ENCODE measurements at regions not wholly inside any gene's neighbourhood (a gene's known extent, or its start where the extent isn't known, plus 50 kb on each side); places are given as distances from the start of the nearest gene placed in this dataset.

DNA sequence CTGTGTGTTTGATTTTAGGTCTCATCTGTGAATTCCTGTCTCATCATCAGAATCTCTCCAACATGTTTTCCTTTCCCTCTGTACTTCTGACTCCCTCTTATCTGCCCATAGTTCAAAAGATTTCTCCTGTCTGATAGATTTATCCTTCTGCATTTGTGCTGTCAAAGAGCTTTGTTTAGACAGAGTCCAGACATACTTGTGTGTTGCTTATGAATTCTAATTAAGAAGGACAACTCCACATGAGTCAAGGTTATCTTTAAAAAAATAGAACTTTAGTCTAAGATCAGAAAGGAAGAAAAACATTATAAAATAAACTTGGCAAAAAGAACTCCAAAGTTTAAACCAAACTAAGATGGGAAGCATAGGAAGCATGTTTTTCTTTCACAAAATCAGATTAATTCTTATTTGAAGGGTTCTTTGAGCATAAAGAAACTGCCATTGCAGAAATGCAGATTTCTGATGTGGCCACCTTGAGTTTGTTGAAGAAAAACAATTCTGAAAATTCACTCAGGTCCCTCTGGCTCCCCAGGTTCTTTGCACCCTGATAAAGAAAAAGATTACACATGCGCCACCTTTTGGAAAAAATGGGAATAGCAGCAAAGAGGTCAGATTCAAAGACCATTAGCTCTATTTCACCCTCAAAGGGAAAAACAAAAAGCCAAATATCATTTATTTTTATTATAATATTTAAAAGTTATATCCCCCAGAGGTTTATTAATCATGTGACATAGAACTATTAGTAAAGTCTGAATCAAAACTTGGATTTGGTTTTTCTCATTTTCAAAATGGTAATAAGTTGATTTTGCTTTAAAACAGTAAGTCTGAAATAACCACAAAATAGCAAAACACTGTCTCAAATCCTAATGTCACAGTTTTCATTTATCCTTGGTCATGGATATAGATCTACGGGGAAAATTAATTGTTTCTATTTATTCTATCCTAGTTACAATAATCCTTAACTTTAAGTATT lies 143.7 kb upstream of the DCN start:
- DNase-seq: peak; percentile 100

DNA sequence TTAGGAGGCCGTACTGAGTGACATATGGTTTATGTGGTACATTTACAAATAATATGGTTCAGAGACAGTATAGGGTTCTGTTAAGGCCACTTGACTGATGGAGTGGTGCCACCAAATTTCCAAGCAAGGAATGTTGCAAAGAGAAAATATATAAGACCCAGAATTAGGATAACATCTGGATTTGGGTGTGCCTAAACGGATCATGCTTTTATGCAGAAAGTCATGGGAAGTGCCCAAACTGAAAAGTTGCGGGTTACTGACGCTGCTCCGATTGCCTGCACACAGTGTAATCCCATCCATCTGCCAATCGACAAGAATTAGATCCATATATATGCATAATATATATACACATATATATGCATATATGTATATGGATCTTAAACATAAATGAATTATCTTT lies 138.4 kb upstream of the DCN start:
- DNase-seq: no peak

DNA sequence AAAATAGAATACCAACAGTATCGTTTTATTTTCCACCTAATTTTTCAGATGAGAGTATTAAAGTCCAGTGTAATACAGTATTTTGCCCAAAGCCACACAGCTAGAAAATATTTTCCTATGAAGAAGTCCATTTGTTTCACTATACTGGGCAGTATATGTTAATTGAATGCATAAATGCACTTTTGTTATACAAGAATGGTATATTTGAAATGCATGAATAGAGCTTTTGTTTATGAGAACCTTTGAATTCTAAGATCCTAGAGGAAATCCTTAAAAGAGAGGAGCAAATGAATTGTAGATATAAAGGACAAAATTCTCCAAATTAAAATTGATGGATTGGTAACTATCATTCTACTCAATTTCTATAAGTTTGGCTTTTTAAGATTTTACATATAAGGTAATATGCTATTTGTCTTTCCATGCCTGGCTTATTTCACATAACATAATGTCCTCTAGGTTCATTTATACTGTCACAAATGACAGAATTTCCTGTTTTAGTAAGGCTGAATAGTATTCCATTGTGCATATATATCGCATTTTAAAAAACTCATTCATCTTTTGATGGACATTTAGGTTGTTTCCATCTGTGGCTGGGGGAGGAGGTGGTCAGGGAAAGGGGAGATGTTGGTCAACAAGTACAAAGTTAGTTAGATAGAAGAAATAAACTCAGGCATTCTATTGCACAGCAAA lies 136.6 kb upstream of the DCN start:
- DNase-seq: no peak

DNA sequence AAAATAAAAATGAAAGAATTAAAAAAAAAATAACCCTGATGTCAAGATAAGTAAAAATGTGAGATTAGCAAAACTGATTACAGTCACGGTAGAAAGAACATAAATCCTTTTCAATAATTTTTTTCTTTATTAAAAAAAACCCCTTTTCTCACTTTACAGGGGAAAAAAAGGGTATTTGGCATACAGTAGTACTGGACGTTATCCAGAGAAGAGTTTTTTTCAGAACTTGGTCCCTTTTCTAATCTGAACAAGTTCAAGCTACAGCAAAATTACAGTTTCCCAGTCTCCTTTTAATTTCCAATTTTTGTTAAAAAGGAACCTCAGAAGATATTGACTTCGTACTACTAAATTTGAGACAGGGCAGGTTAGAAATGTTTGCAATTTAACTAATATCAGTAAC lies 134.7 kb upstream of the DCN start:
- no peak for DNase-seq

DNA sequence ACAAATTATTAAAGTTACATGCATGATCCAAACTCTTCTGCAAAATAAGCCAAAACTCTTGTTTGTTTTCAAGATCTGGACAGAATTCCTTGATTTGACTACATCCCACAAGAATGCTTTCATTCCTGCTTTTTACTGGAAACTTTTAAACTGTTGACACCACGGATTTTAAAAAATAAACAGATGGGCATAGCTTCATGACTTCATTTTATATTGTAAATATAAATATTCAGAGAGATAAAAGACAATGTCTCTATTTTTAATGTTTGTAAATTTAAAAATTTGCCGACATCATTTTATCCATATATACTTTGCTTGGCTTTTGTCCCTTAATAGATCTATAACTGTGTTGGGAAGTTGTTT lies 134.3 kb upstream of the DCN start:
- DNase-seq: no peak

DNA sequence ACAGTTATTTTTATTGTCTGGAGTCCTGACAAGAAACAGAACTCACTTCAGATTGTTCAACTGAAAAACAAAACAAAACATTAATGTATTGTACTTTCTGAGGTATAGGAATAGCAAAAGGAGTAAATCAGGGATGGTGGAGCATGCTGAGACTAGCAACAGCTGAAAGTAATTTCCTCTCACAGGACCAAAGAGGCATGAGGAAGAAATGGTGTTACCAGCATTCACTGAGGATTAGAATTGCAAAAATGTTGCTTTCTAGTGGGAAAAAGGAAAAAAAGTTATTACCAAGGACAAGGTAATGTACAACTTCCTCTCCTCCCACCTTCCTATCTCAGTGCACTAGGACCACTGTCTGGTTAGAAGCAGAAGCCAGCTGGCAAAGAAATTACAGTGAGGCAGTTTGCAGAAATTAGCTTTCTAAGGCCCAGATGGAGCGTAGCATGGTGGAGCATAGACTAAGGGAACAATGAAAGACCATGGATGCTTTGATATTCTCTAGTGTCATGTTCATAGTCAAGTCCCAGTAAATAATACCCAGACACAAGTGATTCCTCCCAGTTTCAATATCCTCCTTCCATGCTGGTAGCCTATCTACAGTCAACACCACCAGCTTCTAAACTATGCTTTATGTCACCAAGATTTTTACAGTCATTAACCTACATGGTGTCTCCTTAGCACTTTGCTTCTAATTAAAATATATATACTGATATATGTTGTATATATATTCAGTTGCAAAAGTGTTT lies 133.7 kb upstream of the DCN start:
- no peak for DNase-seq

DNA sequence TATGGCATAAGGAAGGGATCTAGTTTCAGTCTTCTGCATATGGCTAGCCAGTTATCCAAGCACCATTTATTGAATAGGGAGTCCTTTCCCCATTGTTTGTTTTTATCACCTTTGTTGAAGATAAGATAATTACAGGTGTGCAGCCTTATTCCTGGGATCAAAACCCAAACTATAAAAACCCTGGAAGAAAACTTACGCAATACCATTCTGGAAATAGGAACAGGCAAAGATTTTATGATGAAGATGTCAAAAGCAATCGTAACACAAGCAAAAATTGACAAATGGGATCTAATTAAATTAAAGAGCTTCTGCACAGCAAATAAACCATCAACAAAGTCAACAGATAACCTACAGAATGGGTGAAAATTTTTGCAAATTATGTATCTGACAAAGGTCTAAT lies 128.5 kb upstream of the DCN start:
- DNase-seq: no peak

DNA sequence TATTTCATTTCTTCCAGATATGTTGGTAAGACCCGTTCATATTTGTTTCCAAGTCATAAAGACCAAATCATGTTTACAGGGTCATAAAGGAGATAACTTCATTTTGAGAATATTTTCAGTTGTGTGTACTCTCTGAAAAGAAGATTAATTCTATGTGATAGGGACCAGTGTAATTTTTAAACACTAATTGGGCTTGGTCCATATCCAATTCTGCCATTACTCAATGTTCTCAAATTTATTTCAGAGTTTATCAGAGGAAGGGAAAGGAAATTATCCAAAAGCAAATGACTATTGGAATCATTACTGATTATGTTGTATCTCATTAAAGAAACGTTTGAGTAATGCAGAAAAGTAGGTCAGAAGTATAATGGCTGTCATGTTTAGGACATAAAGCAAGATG lies 126.8 kb upstream of the DCN start:
- no peak for DNase-seq

DNA sequence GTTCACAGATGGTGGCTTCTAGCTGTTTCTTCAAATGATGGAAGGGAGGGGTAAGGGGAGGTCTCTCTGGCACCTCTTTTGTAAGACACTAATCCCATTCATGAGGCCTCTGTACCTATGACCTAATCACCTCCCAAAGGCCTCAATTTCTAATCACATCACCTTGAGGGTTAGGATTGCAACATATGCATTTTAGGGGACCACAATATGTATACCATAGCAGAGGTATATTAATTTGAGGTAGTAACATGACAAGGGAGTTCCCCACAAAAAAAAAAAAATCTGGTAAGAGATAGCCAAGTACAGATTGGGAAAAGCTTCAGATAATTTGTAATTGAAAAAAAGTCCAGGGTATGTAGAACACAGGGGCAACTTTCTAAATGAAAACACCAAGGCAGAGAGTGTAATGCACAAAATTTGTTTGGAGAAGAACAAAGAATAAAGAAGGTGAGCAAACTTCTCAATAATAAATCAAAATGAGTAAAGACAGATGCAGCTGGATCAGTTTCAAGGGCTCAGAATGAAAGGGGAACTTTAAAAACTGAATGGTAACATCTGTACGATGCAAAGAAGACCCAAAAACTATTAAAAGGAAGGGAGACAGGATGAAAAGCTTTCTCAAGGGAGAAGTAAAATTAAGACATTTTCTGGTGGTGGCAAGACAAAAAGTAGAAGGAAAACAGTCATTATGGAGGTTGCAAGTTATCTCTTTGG lies 125.5 kb upstream of the DCN start:
- no peak for DNase-seq

DNA sequence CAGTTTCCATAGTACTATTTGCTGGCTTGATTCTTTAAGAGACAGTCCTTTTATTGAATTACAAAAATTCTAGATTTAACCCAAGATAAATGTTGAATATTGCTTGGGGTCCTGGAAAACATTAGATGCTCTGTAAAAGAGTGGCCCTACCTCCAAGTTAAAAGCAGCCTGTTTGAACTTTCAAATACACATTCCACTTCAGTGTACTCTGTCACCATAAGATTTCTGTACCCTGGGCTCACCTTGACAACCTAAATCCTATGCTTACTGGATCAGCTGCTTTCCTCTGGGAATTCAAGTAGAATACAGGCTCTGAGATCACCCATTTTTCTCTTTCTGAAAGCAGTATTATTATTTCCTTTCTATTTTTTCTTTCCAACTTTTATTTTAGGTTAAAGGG lies 107.7 kb upstream of the DCN start:
- DNase-seq: no peak

DNA sequence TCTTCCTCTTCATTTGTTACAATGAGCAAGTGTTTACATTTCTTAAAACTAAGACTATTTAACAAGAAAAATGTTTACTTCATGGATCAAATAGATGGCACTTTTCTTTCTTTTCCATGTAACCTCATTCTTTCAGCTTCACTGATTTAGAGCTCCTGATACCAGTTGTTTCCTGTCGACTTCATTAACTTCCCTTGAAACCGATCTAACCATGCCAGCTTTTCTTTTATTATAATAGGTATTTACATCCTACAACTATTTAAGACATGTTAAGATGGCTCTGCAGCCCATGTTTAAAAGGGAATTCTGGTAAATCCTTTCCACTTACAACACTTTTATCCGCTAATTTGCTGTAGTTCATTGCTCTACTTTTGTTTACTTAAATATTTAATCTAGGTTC lies 107.3 kb upstream of the DCN start:
- DNase-seq: no peak

DNA sequence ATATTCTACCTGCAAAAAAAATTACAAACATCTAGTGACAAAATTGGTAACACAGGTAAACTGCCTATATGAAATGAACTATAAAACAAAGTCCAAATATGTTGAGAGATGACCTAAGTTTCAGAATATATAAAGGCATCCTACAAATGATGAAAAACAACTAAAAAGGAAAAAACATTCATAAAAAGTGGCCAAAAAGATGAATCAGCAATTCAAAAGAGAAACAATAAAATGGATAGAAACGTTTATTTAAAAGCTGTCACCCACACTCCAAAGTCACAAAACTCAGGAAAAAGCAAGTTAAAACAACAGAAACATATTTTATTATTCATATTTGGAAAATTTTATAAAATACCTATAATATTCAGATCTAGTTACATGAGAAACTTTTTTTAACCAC lies 106.5 kb upstream of the DCN start:
- no peak for DNase-seq

DNA sequence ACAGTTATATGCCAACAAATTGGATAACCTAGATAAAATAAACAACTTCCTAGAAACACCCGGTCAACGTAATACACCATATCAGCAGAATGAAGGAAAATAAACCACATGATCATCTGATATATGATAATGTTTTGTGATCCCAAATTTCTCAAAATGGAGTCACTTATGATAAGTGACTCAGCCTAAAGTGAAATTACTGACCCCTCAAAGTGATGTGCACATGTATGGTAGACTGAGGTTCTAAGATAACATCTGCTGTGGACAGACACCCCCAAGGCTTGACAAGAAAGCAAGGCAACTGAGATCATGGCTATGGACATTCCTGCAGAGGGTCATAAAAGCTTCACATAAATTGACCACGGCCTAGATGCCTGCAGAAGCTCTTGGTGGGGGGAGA lies 105.1 kb upstream of the DCN start:
- DNase-seq: no peak

DNA sequence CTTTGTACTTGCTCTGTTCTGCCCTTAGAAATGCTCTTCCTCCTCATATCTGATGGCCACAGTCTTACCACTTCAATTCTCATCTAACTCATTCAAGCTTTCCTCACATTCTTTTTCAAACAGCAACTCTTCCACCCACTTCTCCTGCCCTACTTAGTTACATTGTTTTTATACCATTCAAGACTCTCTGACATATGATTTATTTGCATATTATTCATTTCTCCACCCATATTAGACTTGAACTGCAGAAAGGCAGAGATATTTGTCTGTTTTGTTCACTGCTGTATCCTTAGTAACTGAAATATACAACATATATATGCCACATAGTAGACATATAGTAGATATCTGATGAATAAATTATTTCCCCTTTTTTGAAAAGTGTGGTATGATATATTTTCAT lies 95.5 kb upstream of the DCN start:
- DNase-seq: no peak

DNA sequence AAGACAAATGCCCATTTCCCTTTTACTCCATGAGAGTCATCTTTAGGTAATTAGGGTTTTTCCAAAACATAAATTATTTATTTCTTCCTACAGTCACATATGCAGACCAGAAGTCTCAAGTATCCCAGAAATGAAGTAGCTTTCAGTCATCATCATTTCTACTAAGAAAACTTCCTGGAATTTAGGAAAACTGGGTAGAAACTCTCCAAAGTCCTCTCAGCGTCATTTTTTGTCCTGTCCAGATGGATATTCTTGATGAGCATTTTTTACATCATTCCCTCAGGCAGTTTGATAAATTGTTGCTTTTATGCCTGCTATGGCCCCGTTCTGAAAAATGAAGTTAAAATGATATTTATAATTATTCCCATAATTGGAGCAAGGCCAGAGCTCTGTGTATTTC lies 93.9 kb upstream of the DCN start:
- no peak for DNase-seq

DNA sequence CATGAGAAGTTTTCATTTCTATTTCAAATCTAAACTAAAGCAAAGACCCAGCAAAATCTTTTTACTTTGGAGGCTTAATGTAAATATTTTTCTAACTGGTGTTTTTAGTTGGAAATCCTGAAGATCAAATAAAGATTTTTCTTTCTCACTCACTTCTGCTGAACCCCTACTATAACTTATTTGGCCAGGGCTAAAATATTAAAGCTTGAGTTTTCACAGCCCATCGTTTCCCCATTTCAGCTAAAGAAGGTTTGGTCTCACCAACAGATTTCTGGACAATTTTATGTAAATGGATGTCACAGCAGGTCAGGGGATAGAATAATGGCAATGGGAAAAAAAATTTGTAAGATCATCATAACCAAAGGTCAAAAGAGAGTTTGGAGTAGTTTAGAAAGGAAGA lies 92.7 kb upstream of the DCN start:
- no peak for DNase-seq

DNA sequence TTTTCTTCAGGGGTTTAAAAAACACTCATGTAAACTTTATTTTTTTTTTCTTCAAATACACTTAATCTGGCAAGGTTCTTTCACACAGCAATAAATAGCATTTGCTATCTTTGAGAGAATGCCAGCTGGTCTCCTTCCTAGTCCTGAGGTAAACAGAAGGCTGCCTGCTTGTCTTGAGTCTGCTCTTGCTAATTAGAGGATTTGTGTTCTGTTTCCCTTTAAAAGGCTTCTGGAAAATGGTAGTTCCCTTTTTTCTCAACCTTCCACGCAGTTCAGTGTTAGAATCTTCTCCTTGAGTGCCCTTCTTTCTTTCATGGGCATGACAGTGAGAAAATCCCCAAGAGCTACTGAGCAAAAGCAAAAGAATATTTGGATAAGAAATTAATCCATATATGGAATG lies 92.3 kb upstream of the DCN start:
- no peak for DNase-seq

DNA sequence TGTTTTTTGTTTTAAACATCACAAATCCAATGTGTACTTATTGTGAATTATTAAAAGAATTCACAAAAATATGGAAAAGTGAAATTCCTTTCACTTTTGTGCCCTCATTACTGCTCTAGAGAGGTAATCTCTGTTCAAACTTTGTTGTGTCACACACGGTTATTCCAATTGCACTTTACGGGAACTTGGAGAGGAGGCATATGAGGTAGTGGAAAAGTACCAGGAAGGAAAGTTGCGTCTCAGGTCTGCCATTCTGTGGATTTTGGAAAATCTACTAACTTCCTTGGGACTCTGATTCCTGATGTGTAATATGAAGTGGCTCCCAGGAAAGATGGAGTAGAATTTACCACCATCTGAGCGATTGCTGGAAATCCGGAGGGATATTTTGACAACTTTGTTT lies 90.9 kb upstream of the DCN start:
- DNase-seq: no peak

DNA sequence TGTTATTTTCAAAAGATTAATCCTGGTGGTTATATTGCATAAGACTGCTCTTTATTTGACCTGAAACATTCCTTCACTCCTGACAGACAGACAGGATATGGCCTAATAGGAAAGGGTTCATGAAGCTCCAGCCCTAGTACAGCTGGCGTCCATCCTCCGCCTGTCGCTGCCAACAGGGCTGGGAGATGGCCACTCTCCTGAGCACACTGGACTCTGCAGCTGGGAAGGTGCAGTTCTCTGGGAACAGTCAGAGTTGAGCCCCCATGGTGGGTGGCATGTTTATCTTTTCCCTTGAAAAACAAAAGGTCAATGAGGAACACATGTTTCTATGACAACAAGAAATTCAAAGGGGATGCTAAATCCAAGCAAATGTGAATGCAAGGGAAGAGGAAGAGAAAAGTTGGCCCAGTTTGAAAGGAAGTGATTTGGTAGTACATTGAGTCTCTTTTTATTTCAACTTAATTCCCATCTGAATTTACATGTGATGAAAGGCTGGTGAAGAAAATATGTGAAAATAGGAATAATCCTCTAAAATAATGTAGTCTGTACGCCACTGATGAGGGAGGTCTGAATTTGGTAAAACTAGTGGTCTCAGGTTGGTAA lies 89.9 kb upstream of the DCN start:
- DNase-seq: no peak

DNA sequence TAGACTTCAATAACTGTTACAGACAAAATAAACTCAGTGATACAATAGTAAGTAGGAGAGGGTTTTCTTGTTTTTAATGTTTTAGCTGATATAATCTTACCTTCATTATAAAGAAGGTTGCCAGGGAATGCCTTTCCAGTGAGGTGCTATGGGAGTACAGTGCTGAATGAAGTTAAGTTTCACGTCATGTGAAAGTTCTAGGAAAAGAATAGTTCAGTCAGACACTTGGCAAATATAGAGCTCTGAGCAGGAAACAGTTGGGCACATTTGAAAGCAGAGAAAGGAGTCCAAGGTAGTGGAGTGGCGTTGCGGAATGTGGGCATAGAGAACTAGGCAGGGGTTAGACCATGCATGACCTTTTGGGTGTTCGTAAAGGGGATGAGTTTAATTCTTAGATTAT lies 88.6 kb upstream of the DCN start:
- DNase-seq: no peak

DNA sequence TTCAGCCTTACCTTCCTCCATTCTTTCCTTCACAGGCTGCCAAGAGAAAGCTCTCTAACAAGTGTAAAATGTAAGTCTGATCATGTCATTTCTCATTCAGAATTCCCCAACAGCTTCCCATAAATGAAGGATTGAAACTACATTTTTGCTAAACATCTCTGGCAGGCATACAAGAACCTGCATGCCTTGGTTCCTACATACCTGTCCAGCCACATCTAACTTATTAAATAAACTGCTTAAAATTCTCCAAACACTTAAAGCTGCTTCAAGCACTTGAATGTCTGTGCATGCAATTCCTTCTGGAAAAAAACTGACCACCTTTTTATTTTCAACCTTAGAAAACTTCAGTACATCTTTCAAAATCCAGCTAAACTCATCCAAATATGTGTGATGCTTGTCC lies 84.4 kb upstream of the DCN start:
- DNase-seq: no peak

DNA sequence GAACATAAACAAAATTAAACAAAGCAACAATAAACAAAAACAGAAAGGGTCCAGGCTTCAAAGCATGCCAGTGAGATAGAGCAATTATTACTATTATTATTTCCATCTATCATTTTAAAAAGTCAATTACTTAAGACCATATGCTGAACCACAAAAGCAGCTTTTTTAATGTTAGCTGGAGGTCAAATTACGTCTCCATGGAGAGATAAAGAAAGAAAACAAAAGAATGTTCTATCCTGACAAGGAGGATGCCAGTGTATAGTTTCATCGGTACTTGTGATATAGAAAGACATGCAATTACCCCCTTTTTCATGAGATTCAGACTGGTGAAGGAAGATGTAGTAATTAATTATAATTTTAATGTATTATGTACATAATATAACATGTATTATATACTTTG lies 81.6 kb upstream of the DCN start:
- no peak for DNase-seq

Data from T1000 (cell line).